SK-N-MC (cell line): ENCODE measurements at regions not wholly inside any gene's neighbourhood (a gene's known extent, or its start where the extent isn't known, plus 50 kb on each side); places are given as distances from the start of the nearest gene placed in this dataset.

ENCODE experiments used
- DNase-seq: peaks from one replicate; pipeline ENCODE4 v3.0.0-alpha.2; 2011; ENCODE audit warnings: low read depth, low spot score
- H3K27ac ChIP-seq: fragments of 200-600 bp; sonication (generic); 2 replicates; pipeline ENCODE4 v1.5.1; 2016; ENCODE audit warnings: mixed run types
- H3K36me3 ChIP-seq: fragments of 200-600 bp; sonication (generic); 2 replicates; pipeline ENCODE4 v1.6.1; 2017; ENCODE audit warnings: antibody characterized with exemption, low read length, mixed read lengths; ENCODE audit not compliant: insufficient read depth
- H3K4me3 ChIP-seq: fragments of 200-600 bp; sonication (generic); 2 replicates; pipeline ENCODE4 v1.5.1; 2016
- H3K9ac ChIP-seq: fragments of 200-600 bp; sonication (generic); 2 replicates; pipeline ENCODE4 v1.8.0; 2017; ENCODE audit warnings: mixed run types, mixed read lengths; ENCODE audit not compliant: insufficient read length
- H3K9me3 ChIP-seq: fragments of 200-600 bp; sonication (generic); 2 replicates; pipeline ENCODE4 v1.6.1; 2017; ENCODE audit warnings: low read depth, mild to moderate bottlenecking, antibody characterized with exemption, low read length, moderate library complexity, mixed read lengths
- EZH2 ChIP-seq: fragments of 200-600 bp; sonication (generic); IDR thresholded peaks from one replicate; pipeline ENCODE4 v1.6.1; 2017; ENCODE audit warnings: antibody characterized with exemption
- FOXP2 ChIP-seq: optimal IDR thresholded peaks from 2 replicates; pipeline ENCODE3; 2011; ENCODE audit warnings: mild to moderate bottlenecking, moderate library complexity; ENCODE audit not compliant: insufficient read depth; ENCODE audit errors: extremely low read length, control extremely low read depth
- POLR2AphosphoS5 ChIP-seq: IDR thresholded peaks from 2 replicates; pipeline ENCODE4 v1.6.1; 2012; ENCODE audit warnings: mild to moderate bottlenecking, low read depth, low read length, borderline replicate concordance

DNA sequence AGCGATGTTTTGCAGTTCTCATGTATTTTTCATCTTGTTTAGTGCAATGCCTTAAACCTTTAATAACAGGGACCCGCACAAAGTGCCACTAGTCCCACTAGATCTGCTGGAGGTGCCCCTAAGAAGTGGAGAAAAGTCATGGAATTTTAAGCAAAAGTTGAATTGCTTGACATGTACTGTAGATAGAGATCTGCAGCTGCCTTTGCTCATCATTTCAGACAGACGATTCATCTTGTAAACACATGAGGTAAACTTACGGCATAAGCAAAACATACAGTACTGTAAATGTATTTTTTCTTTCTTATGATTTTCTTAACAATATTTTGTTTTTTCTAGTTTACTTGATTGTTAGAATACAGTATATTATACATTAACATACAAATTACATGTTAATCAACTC, 295.6 kb downstream of the CASP12 start:
- Histone ChIP-seq H3K4me3 (no peak overlapping the region), H3K27ac (no peak overlapping the region), H3K9ac (no peak overlapping the region), H3K9me3 (no peaks in the 10 kb centered on the region), H3K36me3 (no peaks in the 10 kb centered on the region)
- TF ChIP-seq FOXP2: no peak
- no peak for TF ChIP-seq POLR2AphosphoS5
- TF ChIP-seq EZH2: no peak
- DNase-seq: no peak

DNA sequence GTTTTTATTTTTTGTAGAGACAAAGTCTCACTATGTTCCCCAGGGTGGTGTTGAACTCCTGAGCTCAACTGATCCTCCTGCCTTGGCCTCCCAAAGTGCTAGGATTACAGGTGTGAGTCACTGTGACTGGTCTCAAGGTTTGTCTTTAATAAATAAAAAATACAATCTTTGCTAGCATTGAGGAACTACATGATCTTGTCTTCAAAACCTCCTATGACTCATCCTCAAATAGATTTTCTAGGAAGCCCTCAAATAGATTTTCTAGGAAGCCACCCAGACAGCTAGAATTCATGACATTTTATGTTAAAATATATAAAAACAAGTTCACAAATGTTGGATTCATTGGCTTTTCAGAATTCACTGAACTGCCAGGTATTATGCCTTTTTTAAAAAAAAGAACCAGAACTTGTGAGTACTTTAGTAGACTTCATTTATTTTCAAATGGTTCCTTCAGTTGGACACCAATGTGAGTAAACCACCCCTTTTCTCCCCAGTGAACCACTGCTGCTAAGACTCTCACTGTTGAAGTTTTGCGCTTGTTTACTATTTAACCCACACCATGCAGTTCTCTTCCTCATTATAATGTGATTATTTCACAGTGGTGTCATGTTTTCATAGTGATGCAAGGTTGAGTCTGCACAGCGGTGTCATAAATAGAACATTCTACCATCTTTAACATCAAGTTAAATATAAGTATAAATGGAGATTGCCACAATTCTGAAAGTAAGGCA, 303.9 kb downstream of the CASP12 start:
- no peaks in the 10 kb centered on the region for H3K36me3 ChIP-seq
- TF ChIP-seq FOXP2 (no peak), POLR2AphosphoS5 (no peak), EZH2 (no peak)

DNA sequence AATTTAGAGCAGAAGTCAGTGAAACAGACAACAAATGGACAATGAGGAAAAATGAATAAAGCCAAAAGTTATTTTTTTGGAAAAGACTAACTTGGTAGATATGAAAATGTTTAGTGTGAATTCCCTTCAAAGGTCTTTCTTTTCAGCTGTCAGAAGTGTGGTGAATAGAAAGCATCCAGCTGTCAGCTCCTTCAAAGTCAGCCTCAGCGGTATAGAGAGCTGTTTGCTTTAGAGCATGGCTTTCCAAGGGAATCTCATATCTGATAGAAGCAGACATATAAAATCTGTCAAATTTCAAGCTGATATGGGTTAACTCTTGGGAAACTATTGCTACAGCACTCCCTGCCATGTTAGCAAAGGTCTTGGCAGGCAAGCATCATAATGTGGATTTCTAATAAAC, 309.3 kb downstream of the CASP12 start:
- no peak for TF ChIP-seq EZH2
- no peak for TF ChIP-seq POLR2AphosphoS5
- no peak for TF ChIP-seq FOXP2
- Histone ChIP-seq H3K9me3 (no peaks in the 10 kb centered on the region), H3K27ac (no peak overlapping the region), H3K4me3 (no peak overlapping the region), H3K9ac (no peak overlapping the region), H3K36me3 (no peaks in the 10 kb centered on the region)
- no peak for DNase-seq

More for the DNA sequence above, 303.9 kb downstream of the CASP12 start:
- no peak for DNase-seq
- Histone ChIP-seq H3K4me3 (no peak overlapping the region), H3K27ac (no peak overlapping the region), H3K9me3 (no peaks in the 10 kb centered on the region), H3K9ac (no peak overlapping the region)

DNA sequence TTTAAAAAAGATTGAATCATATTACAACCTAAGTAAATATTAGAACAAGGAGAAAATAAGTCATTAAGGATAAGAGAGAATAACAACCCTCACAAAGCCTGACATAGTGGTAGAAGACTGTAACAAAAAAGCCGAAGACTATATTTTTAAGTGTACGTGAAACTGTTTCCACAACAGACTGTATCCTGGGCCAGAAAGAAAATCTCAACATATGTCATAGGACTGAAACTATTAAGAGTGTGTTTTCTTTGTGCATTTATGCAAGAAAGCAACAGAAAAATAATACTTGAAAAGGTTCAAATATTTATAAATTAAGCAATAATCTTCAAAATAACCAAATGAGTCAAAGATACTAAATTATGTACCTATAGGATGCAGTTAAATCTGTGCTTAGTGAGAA, 309.8 kb downstream of the CASP12 start:
- TF ChIP-seq POLR2AphosphoS5: no peak
- TF ChIP-seq EZH2: no peak
- no peak for TF ChIP-seq FOXP2
- H3K36me3 ChIP-seq: no peaks in the 10 kb centered on the region
- no peak for DNase-seq
- H3K9me3 ChIP-seq: no peaks in the 10 kb centered on the region
- no peak overlapping the region for H3K27ac ChIP-seq
- no peak overlapping the region for H3K4me3 ChIP-seq
- H3K9ac ChIP-seq: no peak overlapping the region

DNA sequence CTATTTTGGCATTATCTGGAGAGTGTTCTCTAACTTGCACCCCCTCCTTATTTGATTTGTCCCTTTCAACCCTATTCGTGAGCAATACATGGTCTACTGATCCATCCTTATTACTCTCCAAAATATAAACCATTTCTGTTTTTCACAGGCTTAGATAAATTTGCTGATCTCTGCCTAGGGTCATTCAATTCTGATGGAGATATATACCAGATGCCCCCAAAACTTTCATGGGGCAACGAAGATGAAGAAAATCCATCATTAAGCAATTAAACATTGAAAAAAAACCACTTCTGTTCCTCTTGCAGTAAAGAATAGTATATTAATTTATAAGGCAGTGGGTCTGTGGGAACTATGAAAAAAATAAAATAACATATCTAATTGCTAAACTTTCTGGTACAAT, 313.4 kb downstream of the CASP12 start:
- H3K9ac ChIP-seq: no peak overlapping the region
- H3K9me3 ChIP-seq: no peaks in the 10 kb centered on the region; the same call in 1 of the 2 replicates
- peak overlapping the region; percentile 97 for H3K27ac ChIP-seq
- H3K36me3 ChIP-seq: peaks cover 4% of the 10 kb centered on the region; the same call in 1 of the 2 replicates
- no peak for DNase-seq
- H3K4me3 ChIP-seq: peak overlapping the region; percentile 73
- no peak for TF ChIP-seq POLR2AphosphoS5
- no peak for TF ChIP-seq EZH2

DNA sequence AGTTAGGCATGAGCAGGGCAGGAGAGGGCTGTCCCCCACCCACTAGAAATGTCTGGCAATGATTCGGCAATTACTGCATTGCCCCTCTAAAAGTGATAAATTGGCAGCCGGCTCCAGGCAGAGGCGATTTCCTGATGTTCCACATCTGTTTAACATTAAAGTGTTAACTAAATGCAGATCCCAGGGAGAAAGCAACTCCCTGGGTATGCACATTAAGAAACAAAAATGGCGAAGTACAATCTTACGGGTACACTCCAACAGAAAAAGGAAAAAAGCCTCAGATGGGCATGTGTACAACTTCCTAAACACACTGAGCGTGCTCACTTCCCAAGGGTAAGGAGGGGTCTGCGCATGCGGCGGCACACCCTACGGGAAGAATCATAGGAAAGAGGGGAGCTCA, 314.4 kb downstream of the CASP12 start:
- TF ChIP-seq EZH2 (no peak), POLR2AphosphoS5 (peak; percentile 60), FOXP2 (peak; percentile 49)
- H3K9ac ChIP-seq: peak overlapping the region; percentile 60
- H3K27ac ChIP-seq: peak overlapping the region; percentile 97
- H3K36me3 ChIP-seq: peaks cover 4% of the 10 kb centered on the region; the same call in 1 of the 2 replicates
- peak overlapping the region; percentile 73 for H3K4me3 ChIP-seq
- peak; percentile 63 for DNase-seq
- no peaks in the 10 kb centered on the region; the same call in 1 of the 2 replicates for H3K9me3 ChIP-seq

DNA sequence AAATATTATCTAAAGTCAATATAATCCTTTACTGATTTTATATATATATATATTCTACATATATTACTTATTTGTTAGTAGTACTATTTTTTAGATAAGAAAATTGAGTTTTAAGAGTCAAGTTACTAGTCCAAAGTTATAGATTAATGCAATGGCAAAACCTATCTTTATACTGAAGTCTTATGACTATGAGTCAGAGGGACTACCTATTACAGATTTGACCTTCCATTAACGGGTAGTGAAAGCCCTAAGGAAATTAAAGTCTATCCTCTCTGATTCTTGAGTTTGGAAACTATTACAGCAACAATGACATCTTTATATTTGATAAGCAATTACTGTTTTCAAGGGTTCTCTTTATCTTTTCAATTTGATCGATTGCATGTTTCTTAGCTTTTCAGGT, 315.8 kb downstream of the CASP12 start:
- Histone ChIP-seq H3K9me3 (no peaks in the 10 kb centered on the region; the same call in 1 of the 2 replicates), H3K4me3 (no peak overlapping the region), H3K36me3 (peaks cover 4% of the 10 kb centered on the region; the same call in 1 of the 2 replicates), H3K9ac (no peak overlapping the region), H3K27ac (no peak overlapping the region)
- no peak for DNase-seq
- TF ChIP-seq EZH2 (no peak), POLR2AphosphoS5 (no peak)

DNA sequence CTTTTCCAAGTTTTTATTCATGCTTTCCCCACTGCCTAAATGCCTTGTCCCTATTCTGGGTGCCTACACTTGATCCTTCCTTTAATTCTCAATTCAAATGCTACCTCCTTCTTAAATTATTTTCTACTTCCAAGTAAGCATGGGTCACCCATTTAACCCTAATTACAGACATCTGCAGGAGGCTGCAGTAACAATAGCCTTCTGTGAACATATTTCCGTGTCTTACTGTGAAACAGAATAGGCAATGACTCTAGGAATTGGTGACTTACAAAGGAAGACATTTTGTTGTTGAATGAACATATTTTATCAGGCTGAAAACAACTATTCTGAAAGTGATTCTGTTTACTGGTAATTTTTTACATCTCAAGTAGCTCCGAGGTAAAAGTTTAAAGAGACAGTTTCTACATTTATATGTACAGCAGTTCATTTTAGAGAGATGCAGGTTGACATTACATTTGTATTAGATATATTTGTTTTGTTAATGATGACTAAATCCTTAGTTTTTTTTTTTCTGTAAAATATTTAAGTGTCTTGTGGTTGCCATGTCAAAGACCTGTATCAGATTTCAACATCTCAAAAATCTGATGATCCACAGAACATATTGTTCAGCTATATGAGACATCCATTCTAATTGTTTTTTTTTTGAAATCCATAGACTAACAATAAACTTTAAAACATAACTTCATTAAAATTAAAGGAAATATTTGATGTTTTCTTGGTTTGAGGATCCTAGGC, 316.8 kb downstream of the CASP12 start:
- H3K9me3 ChIP-seq: no peaks in the 10 kb centered on the region; the same call in 1 of the 2 replicates
- H3K9ac ChIP-seq: no peak overlapping the region
- DNase-seq: no peak
- peaks cover 4% of the 10 kb centered on the region; the same call in 1 of the 2 replicates for H3K36me3 ChIP-seq
- no peak overlapping the region for H3K27ac ChIP-seq
- TF ChIP-seq FOXP2: no peak
- TF ChIP-seq POLR2AphosphoS5: no peak
- no peak for TF ChIP-seq EZH2
- no peak overlapping the region for H3K4me3 ChIP-seq

DNA sequence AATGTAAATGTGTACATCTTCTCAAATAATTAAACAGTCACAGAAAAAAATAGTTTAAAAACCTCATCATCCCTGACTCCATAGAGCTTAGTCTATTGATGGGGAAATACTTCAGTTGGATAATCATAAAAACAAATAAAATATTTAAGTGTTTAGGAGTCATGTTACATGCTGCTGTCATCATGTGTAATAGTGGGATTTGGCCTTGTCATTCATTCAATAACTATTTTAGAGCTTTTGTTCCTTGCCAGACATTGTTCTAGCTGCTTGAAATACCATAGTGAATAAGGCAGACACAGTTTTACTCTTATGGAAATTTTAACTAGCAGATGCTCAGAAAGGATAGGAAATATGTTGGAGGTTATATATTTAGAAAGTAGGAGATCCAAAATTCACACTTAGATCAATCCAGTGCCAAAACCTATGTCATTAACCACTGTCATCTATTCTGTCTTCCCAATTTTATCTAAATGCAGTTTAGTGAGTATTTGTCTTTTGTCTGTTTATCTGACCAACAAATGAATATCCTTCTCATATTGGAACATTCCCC, 324.7 kb downstream of the CASP12 start:
- no peak overlapping the region for H3K9ac ChIP-seq
- no peaks in the 10 kb centered on the region for H3K36me3 ChIP-seq
- H3K9me3 ChIP-seq: no peaks in the 10 kb centered on the region
- no peak overlapping the region for H3K4me3 ChIP-seq
- no peak overlapping the region for H3K27ac ChIP-seq
- DNase-seq: no peak
- TF ChIP-seq FOXP2 (no peak), POLR2AphosphoS5 (no peak), EZH2 (no peak)
